A549 (cell line): ENCODE measurements at regions not wholly inside any gene's neighbourhood (a gene's known extent, or its start where the extent isn't known, plus 50 kb on each side); places are given as distances from the start of the nearest gene placed in this dataset.

Experiments
- ATAC-seq, 2 experiments: fragments of 200-7000 bp in 1 of 2; fragments of >200 bp in 1 of 2; cut with Nextera tagmentation in 1 of 2; cut with Tn5 transposase in 1 of 2; 3 replicates each; pipeline versions ENCODE4 v1.8.0 to v1.9.1; 2018 to 2020; ENCODE audit warnings: mild to moderate bottlenecking in 1 of 2, moderate library complexity in 1 of 2
- CTCF ChIA-PET: fragments of 300-600 bp; sonication (Branson Sonifier 250); formaldehyde crosslinking; extraction: SDS; loops from one replicate; lab custom pipeline; 2021; ENCODE audit warnings: antibody characterized with exemption, inconsistent platforms; lab: Yijun Ruan, JAX
- POLR2A ChIA-PET: fragments of 350-600 bp; formaldehyde crosslinking; extraction: SDS; loops from one replicate; lab custom pipeline; 2021; ENCODE audit warnings: antibody characterized with exemption, inconsistent platforms; lab: Yijun Ruan, JAX
- DNase-seq, 2 experiments: peaks; one replicate each; pipeline versions ENCODE4 v3.0.0 to v3.0.0-alpha.2; 2011 to 2016; ENCODE audit warnings: low read depth in 1 of 2, low spot score in 1 of 2
- FAIRE-seq: peaks from 2 replicates; lab custom pipeline; 2011; peaks lifted over from hg19 to GRCh38; lab: Jason Lieb, UNC
- H3K27ac ChIP-seq, 2 experiments: fragments of >200 bp; sonication (Bioruptor Twin); formaldehyde crosslinking; 3 replicates each; pipeline ENCODE4 v1.5.1; 2016 to 2017
- H3K4me1 ChIP-seq: fragments of >200 bp; sonication (Bioruptor Twin); formaldehyde crosslinking; 3 replicates; pipeline ENCODE4 v1.6.1; 2016
- H3K4me2 ChIP-seq: fragments of >200 bp; sonication (Bioruptor Twin); formaldehyde crosslinking; 3 replicates; pipeline ENCODE4 v1.6.1; 2016
- H3K4me3 ChIP-seq: fragments of >200 bp; sonication (Bioruptor Twin); formaldehyde crosslinking; 3 replicates; pipeline ENCODE4 v1.5.1; 2016
- H3K9me3 ChIP-seq: fragments of >200 bp; sonication (Bioruptor Twin); formaldehyde crosslinking; 3 replicates; pipeline ENCODE4 v1.6.1; 2016
- CBX2 ChIP-seq: fragments of 200-600 bp; sonication (generic); IDR thresholded peaks from 2 replicates; pipeline ENCODE4 v1.6.1; 2016; ENCODE audit warnings: low read depth, mild to moderate bottlenecking, borderline replicate concordance
- CBX8 ChIP-seq: fragments of 200-600 bp; sonication (generic); IDR thresholded peaks from 2 replicates; pipeline ENCODE4 v1.6.1; 2016
- CEBPB ChIP-seq, 2 experiments: fragments of >200 bp in 1 of 2; sonication (Bioruptor Twin) in 1 of 2; formaldehyde crosslinking in 1 of 2; IDR thresholded peaks; 2 replicates each; pipeline ENCODE4 v1.6.1; 2012 to 2016
- CHD2 ChIP-seq: fragments of 150-350 bp; IDR thresholded peaks from 2 replicates; pipeline ENCODE4 v1.6.1; 2014; ENCODE audit warnings: low read length; ENCODE audit not compliant: partially characterized antibody
- EHF ChIP-seq: fragments of 250-450 bp; sonication (Bioruptor Pico); IDR thresholded peaks from 2 replicates; pipeline ENCODE4 v1.5.0; 2020; ENCODE audit warnings: mild to moderate bottlenecking
- EP300 ChIP-seq, 2 experiments: fragments of >200 bp; sonication (Bioruptor Twin); formaldehyde crosslinking; IDR thresholded peaks; 2 replicates in 1 of 2; 3 replicates in 1 of 2; pipeline ENCODE4 v1.6.1; 2016 to 2017
- HEYL ChIP-seq: fragments of 250-450 bp; sonication (Bioruptor Pico); IDR thresholded peaks from 2 replicates; pipeline ENCODE4 v1.8.0; 2021; ENCODE audit warnings: mild to moderate bottlenecking, moderate library complexity
- HOXA7 ChIP-seq: fragments of 250-450 bp; sonication (Bioruptor Pico); IDR thresholded peaks from 2 replicates; pipeline ENCODE4 v1.5.0; 2020; ENCODE audit warnings: mild to moderate bottlenecking, moderate library complexity
- JUN ChIP-seq, 2 experiments: fragments of >200 bp; sonication (Bioruptor Twin); formaldehyde crosslinking; IDR thresholded peaks; 2 replicates in 1 of 2; 3 replicates in 1 of 2; pipeline ENCODE4 v1.6.1; 2016 to 2017
- KDM1A ChIP-seq: fragments of 200-600 bp; sonication (generic); IDR thresholded peaks from 2 replicates; pipeline ENCODE4 v1.6.1; 2016; ENCODE audit warnings: low read depth, mild to moderate bottlenecking
- KDM5A ChIP-seq: fragments of 200-600 bp; sonication (generic); IDR thresholded peaks from 2 replicates; pipeline ENCODE4 v1.6.1; 2016; ENCODE audit warnings: antibody characterized with exemption, mild to moderate bottlenecking
- MAFK ChIP-seq: fragments of 450-650 bp; IDR thresholded peaks from 2 replicates; pipeline ENCODE4 v1.6.1; 2014; ENCODE audit not compliant: partially characterized antibody
- MAX ChIP-seq: IDR thresholded peaks from 2 replicates; pipeline ENCODE4 v1.6.1; 2012
- MAZ ChIP-seq: fragments of 150-350 bp; IDR thresholded peaks from 2 replicates; pipeline ENCODE4 v1.6.1; 2014; ENCODE audit warnings: antibody characterized with exemption, low read depth, low read length, borderline replicate concordance
- PBX3 ChIP-seq: IDR thresholded peaks from 2 replicates; pipeline ENCODE4 v1.6.1; 2012
- POLR2A ChIP-seq: IDR thresholded peaks from 2 replicates; pipeline ENCODE4 v1.6.1; 2012; ENCODE audit warnings: mild to moderate bottlenecking, low read length
- POLR2AphosphoS2 ChIP-seq: conservative IDR thresholded peaks from 2 replicates; pipeline ENCODE4 v1.6.1; 2012; ENCODE audit warnings: low read length, improper control_type of control experiment, inconsistent platforms
- RAD21 ChIP-seq, 2 experiments: fragments of >200 bp in 1 of 2; sonication (Bioruptor Twin) in 1 of 2; formaldehyde crosslinking in 1 of 2; IDR thresholded peaks in 1 of 2; conservative IDR thresholded peaks in 1 of 2; 2 replicates in 1 of 2; 3 replicates in 1 of 2; pipeline ENCODE4 v1.6.1; 2012 to 2018; ENCODE audit warnings: inconsistent platforms in 1 of 2
- RFX5 ChIP-seq: fragments of 450-650 bp; IDR thresholded peaks from 2 replicates; pipeline ENCODE4 v1.7.1; 2014; ENCODE audit warnings: antibody characterized with exemption, mild to moderate bottlenecking, moderate library complexity
- SREBF2 ChIP-seq: fragments of 450-650 bp; IDR thresholded peaks from 2 replicates; pipeline ENCODE4 v1.6.1; 2014; ENCODE audit warnings: mild to moderate bottlenecking, moderate library complexity
- TFCP2L1 ChIP-seq: fragments of 250-450 bp; sonication (Bioruptor Pico); IDR thresholded peaks from 2 replicates; pipeline ENCODE4 v1.5.0; 2021; ENCODE audit warnings: mild to moderate bottlenecking
- TP53 ChIP-seq: fragments of 250-450 bp; sonication (Bioruptor Pico); IDR thresholded peaks from 2 replicates; pipeline ENCODE4 v1.5.0; 2021; ENCODE audit warnings: mild to moderate bottlenecking, moderate library complexity
- ZFP36 ChIP-seq: fragments of 450-650 bp; IDR thresholded peaks from 2 replicates; pipeline ENCODE4 v1.6.1; 2014; ENCODE audit warnings: borderline replicate concordance; ENCODE audit not compliant: partially characterized antibody
- ZSCAN20 ChIP-seq: fragments of 250-450 bp; sonication (Bioruptor Pico); IDR thresholded peaks from 2 replicates; pipeline ENCODE4 v1.8.0; 2022; ENCODE audit warnings: mild to moderate bottlenecking, moderate library complexity
- WGBS: methylation state at CpG from one replicate; pipeline ENCODE4 v1.1.6; 2017; ENCODE audit errors: missing lambda C conversion rate; 5-methylcytosine and 5-hydroxymethylcytosine counted together
- TF ChIP-seq, protein P1 (sequence below): fragments of 150-350 bp; IDR thresholded peaks from 2 replicates; pipeline ENCODE4 v1.6.1; 2014; ENCODE audit warnings: low read depth, mild to moderate bottlenecking, low read length
- TF ChIP-seq, protein P2 (sequence below): fragments of 250-450 bp; sonication (Bioruptor Pico); IDR thresholded peaks from 2 replicates; pipeline ENCODE4 v1.5.0; 2021; ENCODE audit warnings: mild to moderate bottlenecking, moderate library complexity, borderline replicate concordance

GRCh38 chr12:105552056-105552455 is 221.6 kb downstream of the C12orf75 start:
- no peak for DNase-seq
- no peak for TF ChIP-seq HEYL
- TF ChIP-seq, protein P1, sequence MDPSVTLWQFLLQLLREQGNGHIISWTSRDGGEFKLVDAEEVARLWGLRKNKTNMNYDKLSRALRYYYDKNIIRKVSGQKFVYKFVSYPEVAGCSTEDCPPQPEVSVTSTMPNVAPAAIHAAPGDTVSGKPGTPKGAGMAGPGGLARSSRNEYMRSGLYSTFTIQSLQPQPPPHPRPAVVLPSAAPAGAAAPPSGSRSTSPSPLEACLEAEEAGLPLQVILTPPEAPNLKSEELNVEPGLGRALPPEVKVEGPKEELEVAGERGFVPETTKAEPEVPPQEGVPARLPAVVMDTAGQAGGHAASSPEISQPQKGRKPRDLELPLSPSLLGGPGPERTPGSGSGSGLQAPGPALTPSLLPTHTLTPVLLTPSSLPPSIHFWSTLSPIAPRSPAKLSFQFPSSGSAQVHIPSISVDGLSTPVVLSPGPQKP: no peak
- TF ChIP-seq ZFP36: no peak
- no peak for TF ChIP-seq CEBPB (IDR thresholded peaks at IDR 0.05)
- no peak for ATAC-seq
- CTCF ChIA-PET: no interaction called here
- Histone ChIP-seq H3K4me3 (no peak overlapping the region), H3K27ac (no peak overlapping the region), H3K4me1 (peaks cover 9% of the 10 kb centered on the region), H3K9me3 (no peaks in the 10 kb centered on the region), H3K4me2 (no peak overlapping the region)
- no peak for FAIRE-seq
- POLR2A ChIA-PET: no interaction called here

DNA sequence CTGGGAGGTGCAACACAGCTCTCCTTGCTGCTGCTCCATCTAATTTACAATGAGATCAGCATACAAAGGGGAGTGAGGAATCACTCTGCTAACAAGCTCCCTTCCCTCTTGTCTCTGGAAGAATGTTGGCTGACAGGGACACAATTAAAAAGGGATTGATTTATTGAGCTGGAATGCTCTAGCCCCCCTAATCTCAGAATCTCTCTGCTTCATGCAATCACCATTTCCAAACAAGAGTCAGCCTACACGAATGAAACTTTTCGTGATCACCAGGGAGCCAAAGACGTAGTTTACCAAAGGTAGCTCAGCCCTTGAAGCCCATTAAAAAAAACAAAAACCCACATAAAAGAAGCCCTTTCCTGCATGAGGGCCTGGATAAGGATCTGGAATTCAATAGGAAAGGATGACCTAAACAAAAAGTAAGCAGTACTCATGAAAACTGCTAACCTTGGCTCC is 223.8 kb downstream of the C12orf75 start:
- Histone ChIP-seq H3K4me2 (no peak overlapping the region), H3K27ac (0 out of 6 replicates have a peak overlapping the region, but pooled peaks of 1 of the 2 experiments have one; percentile 3), H3K9me3 (no peaks in the 10 kb centered on the region), H3K4me3 (no peak overlapping the region), H3K4me1 (peaks cover 9% of the 10 kb centered on the region)
- POLR2A ChIA-PET: no interaction called here
- ATAC-seq: no peak
- no peak for TF ChIP-seq MAFK
- no peak for TF ChIP-seq MAZ
- no peak for TF ChIP-seq KDM1A
- TF ChIP-seq CHD2: no peak
- TF ChIP-seq ZSCAN20 (CRISPR knock-in tag): no peak
- no peak for TF ChIP-seq TP53 (CRISPR knock-in tag)
- TF ChIP-seq, protein P2, sequence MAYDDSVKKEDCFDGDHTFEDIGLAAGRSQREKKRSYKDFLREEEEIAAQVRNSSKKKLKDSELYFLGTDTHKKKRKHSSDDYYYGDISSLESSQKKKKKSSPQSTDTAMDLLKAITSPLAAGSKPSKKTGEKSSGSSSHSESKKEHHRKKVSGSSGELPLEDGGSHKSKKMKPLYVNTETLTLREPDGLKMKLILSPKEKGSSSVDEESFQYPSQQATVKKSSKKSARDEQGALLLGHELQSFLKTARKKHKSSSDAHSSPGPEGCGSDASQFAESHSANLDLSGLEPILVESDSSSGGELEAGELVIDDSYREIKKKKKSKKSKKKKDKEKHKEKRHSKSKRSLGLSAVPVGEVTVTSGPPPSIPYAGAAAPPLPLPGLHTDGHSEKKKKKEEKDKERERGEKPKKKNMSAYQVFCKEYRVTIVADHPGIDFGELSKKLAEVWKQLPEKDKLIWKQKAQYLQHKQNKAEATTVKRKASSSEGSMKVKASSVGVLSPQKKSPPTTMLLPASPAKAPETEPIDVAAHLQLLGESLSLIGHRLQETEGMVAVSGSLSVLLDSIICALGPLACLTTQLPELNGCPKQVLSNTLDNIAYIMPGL (CRISPR knock-in tag): no peak
- TF ChIP-seq CBX2: no peak
- no peak for TF ChIP-seq POLR2A
- CTCF ChIA-PET: no interaction called here
- WGBS: 96% methylated on average over 3 of the region's 3 CpGs
- no peak for DNase-seq
- FAIRE-seq: no peak

DNA sequence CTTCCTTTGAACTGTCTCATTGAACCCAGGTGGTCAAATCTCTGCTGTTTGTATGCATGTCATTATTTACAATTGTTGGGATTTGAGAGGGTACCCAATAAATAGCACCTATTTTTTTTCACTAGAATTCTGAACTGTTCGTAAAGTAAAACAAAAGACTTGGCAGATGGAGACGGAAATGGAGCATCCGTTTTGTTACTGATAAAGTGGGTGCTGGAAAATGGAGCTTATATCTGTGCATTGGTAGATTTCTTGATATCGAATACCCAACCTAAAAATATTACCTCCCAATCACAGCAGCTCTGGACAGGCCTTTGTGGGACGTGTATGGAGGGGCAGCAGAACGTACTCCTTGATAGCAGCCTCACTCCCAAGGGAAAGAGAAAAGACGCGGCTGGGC is 224.4 kb downstream of the C12orf75 start:
- no peak overlapping the region for H3K27ac ChIP-seq
- TF ChIP-seq RAD21 (conservative IDR thresholded peaks at IDR 0.05 in 1 of 2, IDR thresholded peaks at IDR 0.05 in 1 of 2): no peak
- WGBS: 83% methylated on average over 8 of the region's 8 CpGs

DNA sequence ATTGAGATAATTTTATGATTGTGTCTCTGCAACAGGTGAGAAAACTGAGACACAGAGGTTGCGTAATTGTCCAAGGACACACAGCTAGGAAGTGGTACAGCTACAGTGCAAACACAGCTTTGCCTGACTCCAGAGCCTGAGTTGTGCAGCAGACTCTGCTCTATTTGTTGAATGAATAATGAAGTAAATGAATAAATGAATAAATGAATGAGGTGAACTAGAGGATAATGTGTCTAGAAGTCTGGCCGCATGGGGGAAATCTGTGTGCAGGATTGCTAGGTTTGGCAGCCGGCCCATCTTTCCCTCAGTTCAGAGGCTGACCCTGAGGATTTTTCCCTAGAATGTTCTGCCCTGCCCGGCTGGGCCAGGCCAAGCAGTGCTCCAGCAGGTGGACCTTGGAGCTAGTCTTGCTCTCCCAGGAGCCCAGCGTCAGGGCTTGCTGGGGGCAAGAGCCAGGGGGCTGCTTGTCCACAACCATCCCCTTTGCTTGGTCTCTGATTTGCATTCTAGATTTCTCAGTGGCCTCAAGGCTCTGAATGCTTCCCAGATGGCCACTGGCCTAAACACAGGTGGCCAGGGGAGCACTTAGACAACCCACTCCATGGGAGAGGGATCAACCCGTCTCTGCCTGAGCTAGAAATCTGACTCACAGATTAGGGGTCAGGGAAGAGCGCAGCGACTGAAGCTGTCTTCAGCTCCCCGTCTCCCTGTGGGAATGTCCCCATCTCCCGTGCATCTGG is 225.2 kb downstream of the C12orf75 start:
- H3K9me3 ChIP-seq: peaks cover 10% of the 10 kb centered on the region; the same call in 2 of the 3 replicates
- FAIRE-seq (no peak), ATAC-seq (peak; percentile 32 to 72; a peak in 4 of 6 replicates), DNase-seq (peak in 1 of 2 experiments; percentile 31)
- 72% methylated on average over 9 of the region's 10 CpGs for WGBS
- H3K27ac ChIP-seq: peak overlapping the region; percentile 45 to 71; a peak in 5 of 6 replicates
- H3K4me2 ChIP-seq: 0 out of 3 replicates have a peak overlapping the region, but pooled peaks have one; percentile 19
- ChIA-PET POLR2A (no interaction called here), CTCF (interaction anchor here (1.1 kb wide), 1 partner anchor 11 kb away, joined by 3 read pairs; no protein-coding TSS in a partner anchor)
- peaks cover 9% of the 10 kb centered on the region for H3K4me1 ChIP-seq
- H3K4me3 ChIP-seq: no peak overlapping the region
- TF ChIP-seq RFX5 (no peak), PBX3 (no peak), MAX (0 out of 2 replicates have a peak, but pooled peaks have one; percentile 28), EP300 (IDR thresholded peaks at IDR 0.05) (no peak), TFCP2L1 (no peak), HOXA7 (no peak), EHF (CRISPR knock-in tag) (no peak), KDM5A (no peak), JUN (IDR thresholded peaks at IDR 0.05) (no peak), POLR2AphosphoS2 (no peak), SREBF2 (no peak), CBX8 (no peak)

More for the DNA sequence above, 224.4 kb downstream of the C12orf75 start:
- Histone ChIP-seq H3K9me3 (0 out of 3 replicates have a peak, but pooled peaks cover 1% of the 10 kb centered on the region), H3K4me1 (peaks cover 9% of the 10 kb centered on the region), H3K4me3 (no peak overlapping the region), H3K4me2 (no peak overlapping the region)
- CTCF ChIA-PET: interaction anchor here (1.1 kb wide), 1 partner anchor 10 kb away, joined by 3 read pairs; no protein-coding TSS in a partner anchor
- DNase-seq: no peak
- POLR2A ChIA-PET: no interaction called here
- no peak for ATAC-seq
- no peak for FAIRE-seq
